ENCODE measurements at regions not wholly inside any gene's neighbourhood (a gene's known extent, or its start where the extent isn't known, plus 50 kb on each side); places are given as distances from the start of the nearest gene placed in this dataset.

DNA sequence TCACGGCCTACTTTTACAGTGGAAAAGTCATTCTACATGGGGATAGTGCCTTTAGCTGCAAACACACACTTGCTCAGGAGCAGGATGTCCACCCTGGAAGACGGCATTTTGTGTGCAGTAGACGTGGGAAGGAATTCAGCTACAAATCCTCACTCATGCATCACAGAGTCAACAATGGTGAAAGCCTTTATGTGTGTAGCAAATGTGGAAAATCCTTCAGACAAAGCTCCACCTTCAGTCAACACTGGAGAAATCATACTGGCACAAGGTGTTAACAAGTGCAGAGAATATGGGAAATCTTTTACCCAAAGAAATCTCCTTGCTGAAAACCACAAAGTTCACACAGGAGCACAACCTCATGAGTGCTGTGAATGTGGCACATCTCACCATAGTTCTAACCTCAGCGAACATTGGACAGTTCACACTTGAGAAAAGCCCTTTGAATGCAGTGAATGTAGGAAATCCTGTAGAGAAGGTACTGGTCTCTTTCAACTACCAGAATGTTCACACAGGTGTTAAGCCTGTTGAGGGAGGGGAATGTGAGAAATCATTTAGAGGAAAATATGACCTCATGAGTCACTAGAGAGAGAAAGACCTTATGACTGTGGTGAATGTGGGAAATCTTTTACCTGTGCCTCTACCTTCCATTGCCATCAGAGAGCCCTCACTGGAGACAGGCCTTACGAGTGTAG, 101.8 kb downstream of the PTGS2 start:
- Histone ChIP-seq H3K4me3 (replicated peaks in 1 of 2; ENCODE audit: low read depth in 1 of 2, low read length in 2 of 2) (no peak overlapping the region), H3K9me2 (ENCODE audit: insufficient read depth) (no peaks in the 10 kb centered on the region), H3K27me3 (ENCODE audit: insufficient read depth, low read length) (no peaks in the 10 kb centered on the region), H3K9ac (ENCODE audit: low read length) (no peak overlapping the region), H3K27ac (ENCODE audit: low read depth, low read length) (no peak overlapping the region), H2AFZ (ENCODE audit: low read depth, low read length, poor library complexity, severe bottlenecking) (no peak overlapping the region), H3K36me3 (ENCODE audit: control insufficient read depth in 1 of 2, insufficient read depth in 2 of 2, low read length in 2 of 2) (no peaks in the 10 kb centered on the region), H3K79me2 (ENCODE audit: insufficient read depth, low read length) (no peaks in the 10 kb centered on the region), H3K4me2 (ENCODE audit: low read length) (no peak overlapping the region), H3K9me3 (ENCODE audit: control insufficient read depth in 1 of 2, insufficient read depth in 1 of 2, low read depth in 1 of 2, low read length in 2 of 2) (no peaks in the 10 kb centered on the region), H4K20me1 (ENCODE audit: insufficient read depth) (no peaks in the 10 kb centered on the region), H3K4me1 (ENCODE audit: control insufficient read depth in 1 of 2, insufficient read depth in 2 of 2, low read length in 2 of 2) (no peaks in the 10 kb centered on the region)
- ChIA-PET POLR2A (no interaction called here), RAD21 (ENCODE audit: low non-redundant PET in 1 of 2, low total read pairs in 2 of 2, uncharacterized antibody in 2 of 2, unreplicated experiment in 2 of 2) (no interaction called here), CTCF (no interaction called here)
- intact Hi-C loops (cut with micrococcal nuclease): no loop called here
- BruUV-seq (replicated peaks): no TSS peak
- ATAC-seq (no peak), DNase-seq (ENCODE audit: low read depth, low spot score) (no peak)
- TF ChIP-seq ZBTB33 (IDR thresholded peaks at IDR 0.05; ENCODE audit: extremely low read depth, insufficient replicate concordance, low read length) (no peak), TCF7L2 (IDR thresholded peaks at IDR 0.05; ENCODE audit: borderline replicate concordance, extremely low read depth, insufficient read depth, insufficient read length) (no peak), EZH2phosphoT487 (IDR thresholded peaks at IDR 0.05; ENCODE audit: borderline replicate concordance) (no peak), FOSL1 (IDR thresholded peaks at IDR 0.05; ENCODE audit: low read depth) (no peak), YY1 (IDR thresholded peaks at IDR 0.05; ENCODE audit: extremely low read depth, insufficient replicate concordance, low read depth, low read length) (no peak), ZNF274 (IDR thresholded peaks at IDR 0.05; ENCODE audit: low read depth, low read length) (no peak), POLR2A (IDR thresholded peaks at IDR 0.05; ENCODE audit: borderline replicate concordance, extremely low read depth, insufficient read depth, insufficient read length) (no peak), EZH2 (IDR thresholded peaks at IDR 0.05) (no peak), CEBPB (IDR thresholded peaks at IDR 0.05; ENCODE audit: low read depth) (no peak), SP1 (IDR thresholded peaks at IDR 0.05; ENCODE audit: low read depth) (no peak), SIN3A (IDR thresholded peaks at IDR 0.05; ENCODE audit: low read depth) (no peak), ELF1 (IDR thresholded peaks at IDR 0.05; ENCODE audit: borderline replicate concordance, low read depth) (no peak), RAD21 (IDR thresholded peaks at IDR 0.05; ENCODE audit: low read depth) (no peak)
- TF ChIP-seq, protein P1, sequence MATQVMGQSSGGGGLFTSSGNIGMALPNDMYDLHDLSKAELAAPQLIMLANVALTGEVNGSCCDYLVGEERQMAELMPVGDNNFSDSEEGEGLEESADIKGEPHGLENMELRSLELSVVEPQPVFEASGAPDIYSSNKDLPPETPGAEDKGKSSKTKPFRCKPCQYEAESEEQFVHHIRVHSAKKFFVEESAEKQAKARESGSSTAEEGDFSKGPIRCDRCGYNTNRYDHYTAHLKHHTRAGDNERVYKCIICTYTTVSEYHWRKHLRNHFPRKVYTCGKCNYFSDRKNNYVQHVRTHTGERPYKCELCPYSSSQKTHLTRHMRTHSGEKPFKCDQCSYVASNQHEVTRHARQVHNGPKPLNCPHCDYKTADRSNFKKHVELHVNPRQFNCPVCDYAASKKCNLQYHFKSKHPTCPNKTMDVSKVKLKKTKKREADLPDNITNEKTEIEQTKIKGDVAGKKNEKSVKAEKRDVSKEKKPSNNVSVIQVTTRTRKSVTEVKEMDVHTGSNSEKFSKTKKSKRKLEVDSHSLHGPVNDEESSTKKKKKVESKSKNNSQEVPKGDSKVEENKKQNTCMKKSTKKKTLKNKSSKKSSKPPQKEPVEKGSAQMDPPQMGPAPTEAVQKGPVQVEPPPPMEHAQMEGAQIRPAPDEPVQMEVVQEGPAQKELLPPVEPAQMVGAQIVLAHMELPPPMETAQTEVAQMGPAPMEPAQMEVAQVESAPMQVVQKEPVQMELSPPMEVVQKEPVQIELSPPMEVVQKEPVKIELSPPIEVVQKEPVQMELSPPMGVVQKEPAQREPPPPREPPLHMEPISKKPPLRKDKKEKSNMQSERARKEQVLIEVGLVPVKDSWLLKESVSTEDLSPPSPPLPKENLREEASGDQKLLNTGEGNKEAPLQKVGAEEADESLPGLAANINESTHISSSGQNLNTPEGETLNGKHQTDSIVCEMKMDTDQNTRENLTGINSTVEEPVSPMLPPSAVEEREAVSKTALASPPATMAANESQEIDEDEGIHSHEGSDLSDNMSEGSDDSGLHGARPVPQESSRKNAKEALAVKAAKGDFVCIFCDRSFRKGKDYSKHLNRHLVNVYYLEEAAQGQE (IDR thresholded peaks at IDR 0.05; ENCODE audit: low read depth): no peak
- TF ChIP-seq, protein P2, sequence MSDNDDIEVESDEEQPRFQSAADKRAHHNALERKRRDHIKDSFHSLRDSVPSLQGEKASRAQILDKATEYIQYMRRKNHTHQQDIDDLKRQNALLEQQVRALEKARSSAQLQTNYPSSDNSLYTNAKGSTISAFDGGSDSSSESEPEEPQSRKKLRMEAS (IDR thresholded peaks at IDR 0.05): no peak

All from HCT116 (cell line).